ENCODE measurements at regions not wholly inside any gene's neighbourhood (a gene's known extent, or its start where the extent isn't known, plus 50 kb on each side); places are given as distances from the start of the nearest gene placed in this dataset.
"Not testable (repeated sequence)": the region's sequence is repeated elsewhere in the genome, so short reads cannot be mapped to it uniquely, and the experiment has no call there.

- Histone ChIP-seq H4K20me1 (ENCODE audit: insufficient read depth) (no peaks in the 10 kb centered on the region), H3K79me2 (ENCODE audit: low read depth) (no peaks in the 10 kb centered on the region), H3F3A (ENCODE audit: insufficient read depth, low read depth) (no peaks in the 10 kb centered on the region), H3K4me2 (no peak overlapping the region), H2AFZ (no peak overlapping the region), H3K9me2 (ENCODE audit: insufficient read depth) (no peaks in the 10 kb centered on the region), H3K27ac (no peak overlapping the region), H3K27me3 (ENCODE audit: insufficient read depth, low read depth) (no peaks in the 10 kb centered on the region), H3K9me3 (ENCODE audit: insufficient read depth, low read depth) (no peaks in the 10 kb centered on the region), H3K4me3 (no peak overlapping the region), H3K36me3 (ENCODE audit: low read depth) (no peaks in the 10 kb centered on the region), H3K4me1 (replicated peaks; ENCODE audit: insufficient read depth) (no peaks in the 10 kb centered on the region)
- ChIA-PET POLR2A (ENCODE audit: unreplicated experiment) (interaction anchor here (0.5 kb wide), 1 partner anchor 756 kb away, joined by 3 read pairs; no protein-coding TSS in a partner anchor), CTCF (no interaction called here)
- TF ChIP-seq CTCF (conservative IDR thresholded peaks at IDR 0.05) (no peak), EZH2 (IDR thresholded peaks at IDR 0.05; ENCODE audit: low read depth) (no peak)
- intact Hi-C loops (cut with micrococcal nuclease; ENCODE audit: unreplicated experiment), result no loop called here
- DNase-seq, result no peak
- BruUV-seq (replicated peaks), result no TSS peak
Measured at GRCh38 chr1:22210636-22211035, 67.7 kb upstream of the WNT4 start.

- H4K20me1 ChIP-seq (ENCODE audit: insufficient read depth); DNase-seq; POLR2A ChIA-PET (ENCODE audit: unreplicated experiment); H3K27ac ChIP-seq; H3F3A ChIP-seq (ENCODE audit: insufficient read depth, low read depth); BruUV-seq (replicated peaks); H2AFZ ChIP-seq; CTCF ChIA-PET; H3K9me3 ChIP-seq (ENCODE audit: insufficient read depth, low read depth); H3K4me2 ChIP-seq; H3K4me1 ChIP-seq (replicated peaks; ENCODE audit: insufficient read depth); H3K79me2 ChIP-seq (ENCODE audit: low read depth); H3K9me2 ChIP-seq (ENCODE audit: insufficient read depth); intact Hi-C loops (cut with micrococcal nuclease; ENCODE audit: unreplicated experiment); H3K36me3 ChIP-seq (ENCODE audit: low read depth); H3K4me3 ChIP-seq; H3K27me3 ChIP-seq (ENCODE audit: insufficient read depth, low read depth): not testable (repeated sequence)
Measured at GRCh38 chr1:22211459-22211858, 68.6 kb upstream of the WNT4 start.

GRCh38 chr1:22212400-22213233, 69.7 kb upstream of the WNT4 start:
- Histone ChIP-seq H3K9me3 (ENCODE audit: insufficient read depth, low read depth) (no peaks in the 10 kb centered on the region), H3K9me2 (ENCODE audit: insufficient read depth) (no peaks in the 10 kb centered on the region), H3K36me3 (ENCODE audit: low read depth) (no peaks in the 10 kb centered on the region), H3K79me2 (ENCODE audit: low read depth) (no peaks in the 10 kb centered on the region), H3K4me2 (no peak overlapping the region), H3K4me1 (replicated peaks; ENCODE audit: insufficient read depth) (no peaks in the 10 kb centered on the region), H2AFZ (no peak overlapping the region), H3K4me3 (no peak overlapping the region), H3F3A (ENCODE audit: insufficient read depth, low read depth) (no peaks in the 10 kb centered on the region), H4K20me1 (ENCODE audit: insufficient read depth) (no peaks in the 10 kb centered on the region), H3K27ac (no peak overlapping the region), H3K27me3 (ENCODE audit: insufficient read depth, low read depth) (no peaks in the 10 kb centered on the region)
- no peak for DNase-seq
- TF ChIP-seq CTCF (conservative IDR thresholded peaks at IDR 0.05), result no peak
- ChIA-PET POLR2A (ENCODE audit: unreplicated experiment) (no interaction called here), CTCF (no interaction called here)
- BruUV-seq (replicated peaks), result no TSS peak
- intact Hi-C loops (cut with micrococcal nuclease; ENCODE audit: unreplicated experiment), result no loop called here

All from PC-9 (cell line).